PC-9 (cell line): ENCODE measurements at regions not wholly inside any gene's neighbourhood (a gene's known extent, or its start where the extent isn't known, plus 50 kb on each side); places are given as distances from the start of the nearest gene placed in this dataset.

Experiments used
- BruUV-seq: library from RNA; stranded (reverse); fragments of 400-500 nt; replicated peaks from 2 replicates; lab custom pipeline; 2021; lab: Mats Ljungman, UMichigan
- CTCF ChIA-PET: fragments of 300-600 bp; sonication (Branson Sonifier 250); formaldehyde crosslinking; loops from one replicate; lab custom pipeline; 2022; ENCODE audit warnings: antibody characterized with exemption; lab: Charles Lee
- POLR2A ChIA-PET: fragments of 300-600 bp; sonication (Branson Sonifier 250); formaldehyde crosslinking; loops from one replicate; lab custom pipeline; 2022; ENCODE audit warnings: antibody characterized with exemption; ENCODE audit not compliant: unreplicated experiment; lab: Charles Lee
- DNase-seq, 2 experiments: peaks; one replicate each; pipeline versions ENCODE4 v3.0.0 to v3.0.0-alpha.2; 2015 to 2022; ENCODE audit warnings: mixed read lengths in 1 of 2
- H2AFZ ChIP-seq: fragments of 200-600 bp; sonication (generic); 2 replicates; pipeline ENCODE4 v1.8.1; 2017; ENCODE audit warnings: antibody characterized with exemption
- H3F3A ChIP-seq: fragments of 200-600 bp; sonication (generic); 2 replicates; pipeline ENCODE4 v1.8.1; 2017; ENCODE audit warnings: antibody characterized with exemption, mild to moderate bottlenecking, low read depth; ENCODE audit not compliant: insufficient read depth
- H3K27ac ChIP-seq: fragments of 200-600 bp; sonication (generic); 2 replicates; pipeline ENCODE4 v1.6.1; 2016; ENCODE audit warnings: mixed run types
- H3K27me3 ChIP-seq: fragments of 200-600 bp; sonication (generic); 2 replicates; pipeline ENCODE4 v1.6.1; 2016; ENCODE audit warnings: low read depth, mixed run types; ENCODE audit not compliant: insufficient read depth
- H3K36me3 ChIP-seq: fragments of 200-600 bp; sonication (generic); 2 replicates; pipeline ENCODE4 v1.6.1; 2016; ENCODE audit warnings: low read depth, mixed run types
- H3K4me1 ChIP-seq: fragments of 200-600 bp; sonication (generic); replicated peaks from 2 replicates; pipeline ENCODE4 v1.6.1; 2016; ENCODE audit warnings: mixed run types; ENCODE audit not compliant: insufficient read depth
- H3K4me2 ChIP-seq: fragments of 200-600 bp; sonication (generic); 2 replicates; pipeline ENCODE4 v1.6.1; 2017; ENCODE audit warnings: mixed run types
- H3K4me3 ChIP-seq: fragments of 200-600 bp; sonication (generic); 2 replicates; pipeline ENCODE4 v1.6.1; 2016; ENCODE audit warnings: mixed run types
- H3K79me2 ChIP-seq: fragments of 200-600 bp; sonication (generic); 2 replicates; pipeline ENCODE4 v1.6.1; 2017; ENCODE audit warnings: low read depth, mixed run types
- H3K9me2 ChIP-seq: fragments of 200-600 bp; sonication (generic); 2 replicates; pipeline ENCODE4 v1.8.1; 2017; ENCODE audit warnings: mild to moderate bottlenecking; ENCODE audit not compliant: insufficient read depth
- H3K9me3 ChIP-seq: fragments of 200-600 bp; sonication (generic); 2 replicates; pipeline ENCODE4 v1.8.1; 2016; ENCODE audit warnings: low read depth; ENCODE audit not compliant: insufficient read depth
- H4K20me1 ChIP-seq: fragments of 200-600 bp; sonication (generic); 2 replicates; pipeline ENCODE4 v1.8.1; 2017; ENCODE audit not compliant: insufficient read depth
- CTCF ChIP-seq: fragments of 200-600 bp; sonication (generic); conservative IDR thresholded peaks from 2 replicates; pipeline ENCODE4 v1.6.1; 2017; ENCODE audit warnings: mixed run types, antibody characterized with exemption, mild to moderate bottlenecking, moderate library complexity
- EZH2 ChIP-seq: fragments of 200-600 bp; sonication (generic); IDR thresholded peaks from 2 replicates; pipeline ENCODE4 v1.8.0; 2017; ENCODE audit warnings: antibody characterized with exemption, low read depth
- intact Hi-C: fragments of 100-400 bp; cut with micrococcal nuclease; formaldehyde crosslinking; loops from one replicate; pipeline ENCODE4 v1.10.0; 2022; ENCODE audit not compliant: unreplicated experiment

GRCh38 chr14:99041820-99042174 is 230.2 kb downstream of the BCL11B start:
- Histone ChIP-seq H3K9me2 (no peaks in the 10 kb centered on the region), H3K4me1 (no peaks in the 10 kb centered on the region), H3K4me2 (no peak overlapping the region), H3K79me2 (no peaks in the 10 kb centered on the region), H3K27ac (no peak overlapping the region), H3K27me3 (peaks cover 30% of the 10 kb centered on the region; the same call in 1 of the 2 replicates), H3K4me3 (no peak overlapping the region), H2AFZ (no peak overlapping the region), H4K20me1 (no peaks in the 10 kb centered on the region), H3K9me3 (no peaks in the 10 kb centered on the region), H3F3A (no peaks in the 10 kb centered on the region), H3K36me3 (no peaks in the 10 kb centered on the region)
- TF ChIP-seq EZH2 (no peak), CTCF (no peak)
- DNase-seq: no peak
- intact Hi-C loops: no loop called here
- CTCF ChIA-PET: no interaction called here
- POLR2A ChIA-PET: no interaction called here
- BruUV-seq: no TSS peak

DNA sequence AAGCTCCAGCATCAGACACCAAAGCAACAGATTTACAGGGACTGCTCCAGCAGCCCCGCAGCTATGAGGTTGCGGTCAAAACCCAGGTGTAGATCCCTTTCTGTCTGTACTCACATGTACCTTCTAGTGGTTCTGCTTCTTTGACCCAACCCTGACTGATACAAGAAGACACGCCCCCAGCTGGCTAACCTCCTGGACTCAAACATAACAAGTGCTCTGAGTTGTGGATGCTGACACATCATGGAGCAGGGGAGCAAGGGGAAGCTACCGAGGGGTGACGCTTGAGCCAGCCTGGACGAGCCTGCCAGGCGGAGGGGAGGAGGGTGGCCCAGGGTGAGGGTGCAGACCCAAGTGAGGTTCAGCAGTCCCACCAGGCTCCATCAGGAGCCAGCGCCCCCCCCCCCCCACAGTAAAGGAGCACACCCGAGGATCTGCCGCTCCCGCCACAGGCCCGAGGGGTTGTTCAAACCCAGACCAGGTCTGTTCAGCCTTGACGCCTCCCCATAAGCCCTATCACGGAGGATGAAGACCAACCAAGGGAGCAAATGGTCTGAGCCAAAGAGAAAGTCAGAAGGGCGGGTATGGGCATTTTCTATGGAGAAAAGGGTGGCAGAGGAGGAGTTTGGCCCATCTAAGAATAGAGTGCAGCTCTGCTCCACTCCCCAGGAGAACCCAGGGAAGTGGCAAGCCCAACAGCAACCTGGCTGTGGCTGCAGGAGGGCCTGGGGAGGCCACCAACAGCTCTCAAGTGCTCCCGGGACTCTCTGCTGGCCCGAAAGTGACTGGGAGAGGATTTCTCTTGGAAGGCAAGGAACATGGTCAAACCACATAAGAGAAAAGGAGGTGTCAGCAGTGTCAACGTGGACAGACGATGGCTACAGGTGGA is 229.4 kb downstream of the BCL11B start:
- Histone ChIP-seq H3K4me1 (no peaks in the 10 kb centered on the region), H3F3A (no peaks in the 10 kb centered on the region), H3K27me3 (peaks cover 32% of the 10 kb centered on the region; the same call in 1 of the 2 replicates), H4K20me1 (no peaks in the 10 kb centered on the region), H3K9me3 (no peaks in the 10 kb centered on the region), H3K4me3 (no peak overlapping the region), H3K27ac (no peak overlapping the region), H3K36me3 (no peaks in the 10 kb centered on the region), H3K9me2 (no peaks in the 10 kb centered on the region), H2AFZ (no peak overlapping the region), H3K79me2 (no peaks in the 10 kb centered on the region), H3K4me2 (no peak overlapping the region)
- CTCF ChIA-PET: no interaction called here
- no TSS peak for BruUV-seq
- POLR2A ChIA-PET: no interaction called here
- no peak for TF ChIP-seq CTCF
- no peak for TF ChIP-seq EZH2
- intact Hi-C loops: no loop called here
- no peak for DNase-seq

GRCh38 chr14:99043267-99043615 is 228.8 kb downstream of the BCL11B start:
- Histone ChIP-seq H3K79me2 (no peaks in the 10 kb centered on the region), H3K27me3 (peaks cover 32% of the 10 kb centered on the region; the same call in 1 of the 2 replicates), H4K20me1 (no peaks in the 10 kb centered on the region), H3K4me1 (no peaks in the 10 kb centered on the region), H2AFZ (no peak overlapping the region), H3F3A (no peaks in the 10 kb centered on the region), H3K27ac (no peak overlapping the region), H3K4me3 (no peak overlapping the region), H3K4me2 (no peak overlapping the region), H3K36me3 (no peaks in the 10 kb centered on the region), H3K9me3 (no peaks in the 10 kb centered on the region), H3K9me2 (no peaks in the 10 kb centered on the region)
- BruUV-seq: no TSS peak
- no peak for DNase-seq
- TF ChIP-seq EZH2 (no peak), CTCF (no peak)
- intact Hi-C loops: no loop called here
- POLR2A ChIA-PET: no interaction called here
- CTCF ChIA-PET: no interaction called here
